ENCODE measurements at regions not wholly inside any gene's neighbourhood (a gene's known extent, or its start where the extent isn't known, plus 50 kb on each side); places are given as distances from the start of the nearest gene placed in this dataset.

DNA sequence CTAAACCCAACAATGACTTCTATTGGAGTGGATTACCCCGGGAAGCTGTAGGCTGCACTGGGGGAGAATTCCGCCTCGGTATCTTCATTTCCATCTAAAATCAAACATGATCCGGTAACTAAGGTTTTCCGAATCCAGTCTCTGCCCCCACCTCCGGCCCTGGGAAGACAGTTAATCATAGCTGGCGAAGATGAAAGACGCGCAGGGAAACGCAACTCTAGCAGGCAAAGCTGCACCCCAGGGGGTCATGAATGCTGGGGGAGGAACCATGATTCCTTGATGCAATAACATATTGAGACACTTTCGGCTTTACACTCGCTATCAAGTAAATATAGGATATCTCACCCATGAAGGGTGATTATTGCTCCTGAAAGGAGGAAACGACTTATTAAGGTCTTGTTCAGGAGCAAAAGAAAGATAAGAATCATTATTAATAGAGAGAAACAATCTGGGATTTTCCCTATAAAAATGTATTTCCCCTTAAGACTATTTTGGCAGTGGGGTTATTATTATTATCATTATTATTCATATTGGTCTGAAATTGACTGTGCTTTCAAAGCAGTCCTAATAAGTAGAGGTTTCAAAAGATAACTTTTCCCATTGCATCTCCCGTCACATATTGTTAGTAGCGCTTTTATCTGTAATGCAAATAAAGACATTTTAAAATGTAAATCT lies 614.9 kb downstream of the VRK1 start:
- Mint-ChIP-seq H3K27me3 (peaks cover 10% of the 10 kb centered on the region), H3K9me3 (no peaks in the 10 kb centered on the region), H3K36me3 (ENCODE audit: low read depth) (no peaks in the 10 kb centered on the region), H3K4me3 (no peak overlapping the region), H3K4me1 (peaks cover 33% of the 10 kb centered on the region), H3K27ac (no peak overlapping the region)
- DNase-seq, result no peak
- intact Hi-C loops (cut with micrococcal nuclease), result no loop called here

DNA sequence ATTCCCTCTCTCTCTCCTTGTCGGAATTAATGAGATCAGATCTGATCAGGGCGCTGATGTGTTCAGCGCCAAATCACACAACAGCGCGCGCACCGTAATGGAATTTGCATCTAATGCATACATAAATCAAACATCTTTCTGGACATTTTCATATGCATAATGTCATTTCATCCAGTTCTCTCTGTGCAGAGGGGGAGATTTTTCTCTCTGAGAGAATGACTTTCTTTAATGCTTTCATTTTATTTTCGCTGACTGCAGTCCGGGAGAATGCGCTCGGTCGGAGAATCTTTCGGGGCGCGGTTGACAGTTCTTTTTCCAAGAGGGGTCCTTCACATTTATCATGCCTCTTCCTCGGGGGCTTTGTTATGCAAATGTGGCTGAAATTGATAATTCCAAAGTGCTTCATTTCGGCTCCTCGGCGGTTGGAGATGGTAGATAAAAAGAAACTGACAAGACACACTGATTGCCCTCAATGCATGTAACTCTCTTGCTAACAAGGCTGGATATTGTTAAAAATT lies 615.9 kb downstream of the VRK1 start:
- no peaks in the 10 kb centered on the region for H3K36me3 Mint-ChIP-seq (ENCODE audit: low read depth)
- no peak overlapping the region for H3K4me3 Mint-ChIP-seq
- no peak for DNase-seq
- no peak overlapping the region for H3K27ac Mint-ChIP-seq
- H3K9me3 Mint-ChIP-seq, result no peaks in the 10 kb centered on the region
- intact Hi-C loops (cut with micrococcal nuclease), result no loop called here
- H3K27me3 Mint-ChIP-seq, result peaks cover 10% of the 10 kb centered on the region
- H3K4me1 Mint-ChIP-seq, result peaks cover 25% of the 10 kb centered on the region

DNA sequence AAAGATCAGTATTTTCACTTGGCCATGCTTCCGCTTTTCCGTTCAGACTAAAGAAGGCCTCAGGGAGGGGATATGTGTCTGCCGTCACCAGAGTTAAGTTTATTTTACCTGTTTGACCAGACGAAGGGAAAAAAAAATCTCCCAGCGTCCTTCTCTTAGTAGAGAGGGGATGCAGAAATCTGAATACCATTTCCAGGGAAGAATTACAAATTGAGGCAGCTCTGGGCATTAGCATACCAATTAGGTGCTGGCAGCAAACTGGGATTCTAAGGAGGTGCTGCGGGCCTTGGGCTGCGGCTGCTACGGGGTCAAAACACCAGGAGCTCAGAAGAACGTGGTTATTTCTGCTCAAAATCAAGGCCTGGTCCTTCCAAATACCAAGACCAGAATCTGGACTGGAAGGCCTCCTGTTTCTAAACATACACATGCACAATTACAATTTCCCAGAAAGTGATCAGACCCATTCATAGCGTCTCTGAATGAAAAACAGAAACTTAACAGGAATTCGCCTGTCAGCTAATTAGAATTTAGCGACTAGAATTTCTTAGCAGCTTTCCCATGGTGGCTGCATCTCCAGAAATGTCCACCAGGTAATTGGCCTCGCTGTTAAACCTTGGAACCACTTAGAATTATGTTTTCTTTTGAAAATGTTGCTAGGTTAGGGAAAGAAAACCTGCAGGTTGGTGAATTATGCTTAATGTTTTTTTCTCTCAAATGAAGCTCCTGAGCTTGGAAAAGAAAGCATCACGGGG lies 617.0 kb downstream of the VRK1 start:
- Mint-ChIP-seq H3K4me3 (no peak overlapping the region), H3K27me3 (peaks cover 10% of the 10 kb centered on the region), H3K27ac (no peak overlapping the region), H3K36me3 (ENCODE audit: low read depth) (no peaks in the 10 kb centered on the region), H3K9me3 (no peaks in the 10 kb centered on the region), H3K4me1 (peaks cover 14% of the 10 kb centered on the region)
- intact Hi-C loops (cut with micrococcal nuclease), result no loop called here
- no peak for DNase-seq

DNA sequence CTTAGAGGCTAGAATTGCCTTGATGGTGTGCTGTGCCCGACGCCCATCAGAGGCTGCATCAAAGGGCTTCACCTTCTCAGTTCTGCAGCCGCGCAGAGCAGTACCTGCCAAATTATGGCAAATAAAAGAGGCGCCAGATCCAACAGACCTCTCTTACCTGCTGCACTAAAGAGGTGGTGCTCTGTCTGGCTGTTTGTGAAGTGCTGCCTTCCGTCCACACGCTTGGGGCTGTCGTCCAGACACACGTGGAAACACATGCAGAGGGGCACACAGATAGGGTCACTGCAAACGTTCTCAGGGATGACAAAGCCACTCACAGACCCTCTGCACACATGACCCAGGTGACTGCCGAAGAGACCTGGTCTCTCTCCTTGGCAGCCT lies 617.5 kb downstream of the VRK1 start:
- Mint-ChIP-seq H3K9me3 (no peaks in the 10 kb centered on the region), H3K27ac (no peak overlapping the region), H3K4me1 (peaks cover 9% of the 10 kb centered on the region), H3K27me3 (peaks cover 10% of the 10 kb centered on the region), H3K36me3 (ENCODE audit: low read depth) (no peaks in the 10 kb centered on the region), H3K4me3 (no peak overlapping the region)
- DNase-seq, result no peak
- intact Hi-C loops (cut with micrococcal nuclease), result no loop called here

DNA sequence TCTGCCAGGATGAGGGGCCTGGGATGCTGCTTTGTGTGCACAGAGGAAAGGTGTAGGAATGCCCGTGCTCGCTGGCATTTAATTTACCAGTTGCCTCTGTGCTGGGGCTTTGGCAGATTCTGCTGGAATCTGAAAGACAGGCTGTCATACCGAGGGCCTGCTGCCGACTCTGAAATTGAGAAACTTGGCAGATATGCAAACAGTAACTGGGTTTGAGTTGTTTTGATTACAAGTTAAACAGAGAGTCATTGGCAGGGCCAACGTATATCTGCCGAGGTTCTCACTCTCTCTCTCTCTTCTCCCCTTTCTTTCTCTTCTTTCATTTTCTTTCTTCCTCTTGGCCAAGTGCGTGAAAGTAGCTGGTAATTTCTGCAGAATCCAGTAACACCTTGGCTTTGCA lies 618.7 kb downstream of the VRK1 start:
- intact Hi-C loops (cut with micrococcal nuclease), result no loop called here
- Mint-ChIP-seq H3K27me3 (peaks cover 12% of the 10 kb centered on the region), H3K9me3 (no peaks in the 10 kb centered on the region), H3K36me3 (ENCODE audit: low read depth) (no peaks in the 10 kb centered on the region), H3K4me1 (peaks cover 6% of the 10 kb centered on the region), H3K4me3 (no peak overlapping the region), H3K27ac (no peak overlapping the region)
- DNase-seq, result no peak

DNA sequence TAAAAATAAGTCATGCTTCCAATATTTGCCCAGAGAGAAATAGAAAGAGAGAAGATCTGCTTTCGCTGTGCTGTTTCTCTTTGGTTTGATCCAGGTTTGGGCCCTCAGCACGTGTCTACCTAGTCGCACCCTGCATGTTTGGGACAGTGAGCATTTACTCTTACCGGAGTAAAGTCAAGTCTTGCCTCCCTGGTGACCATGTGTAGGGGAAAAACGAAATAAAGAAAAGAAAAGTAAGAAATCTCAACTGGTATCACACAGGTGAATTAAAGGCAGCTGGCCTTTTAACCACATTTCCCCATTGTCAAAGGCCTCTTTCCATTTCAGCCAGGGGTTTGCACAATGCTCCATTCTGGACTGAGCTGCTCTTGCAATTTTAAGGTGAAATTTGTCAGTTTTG lies 619.4 kb downstream of the VRK1 start:
- H3K36me3 Mint-ChIP-seq (ENCODE audit: low read depth), result no peaks in the 10 kb centered on the region
- no peak overlapping the region for H3K27ac Mint-ChIP-seq
- no peak overlapping the region for H3K4me3 Mint-ChIP-seq
- DNase-seq, result no peak
- intact Hi-C loops (cut with micrococcal nuclease), result no loop called here
- H3K9me3 Mint-ChIP-seq, result no peaks in the 10 kb centered on the region
- H3K27me3 Mint-ChIP-seq, result peaks cover 12% of the 10 kb centered on the region
- peaks cover 6% of the 10 kb centered on the region for H3K4me1 Mint-ChIP-seq

DNA sequence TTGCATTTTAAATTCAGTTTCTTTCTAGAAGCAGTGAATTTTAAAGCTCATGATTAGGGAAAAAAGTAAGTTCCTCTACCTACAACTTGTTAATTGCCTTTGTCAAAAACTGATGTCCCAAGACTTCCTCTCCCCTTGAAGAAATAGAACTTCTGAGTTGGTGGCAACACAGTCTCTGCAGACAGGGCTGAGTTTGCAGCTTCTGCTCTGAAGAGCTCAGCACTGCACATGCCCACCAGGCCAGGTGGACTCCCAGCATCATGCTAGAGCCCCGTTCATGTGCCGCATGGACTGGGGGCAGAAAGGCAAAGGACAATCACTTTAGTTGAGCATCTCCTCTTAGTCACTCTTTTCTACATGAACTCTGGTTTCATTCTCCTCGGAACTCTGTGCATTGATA lies 620.1 kb downstream of the VRK1 start:
- no peaks in the 10 kb centered on the region for H3K9me3 Mint-ChIP-seq
- H3K27me3 Mint-ChIP-seq, result peaks cover 12% of the 10 kb centered on the region
- H3K4me3 Mint-ChIP-seq, result no peak overlapping the region
- H3K4me1 Mint-ChIP-seq, result peaks cover 6% of the 10 kb centered on the region
- DNase-seq, result no peak
- intact Hi-C loops (cut with micrococcal nuclease), result no loop called here
- H3K36me3 Mint-ChIP-seq (ENCODE audit: low read depth), result no peaks in the 10 kb centered on the region
- H3K27ac Mint-ChIP-seq, result no peak overlapping the region

DNA sequence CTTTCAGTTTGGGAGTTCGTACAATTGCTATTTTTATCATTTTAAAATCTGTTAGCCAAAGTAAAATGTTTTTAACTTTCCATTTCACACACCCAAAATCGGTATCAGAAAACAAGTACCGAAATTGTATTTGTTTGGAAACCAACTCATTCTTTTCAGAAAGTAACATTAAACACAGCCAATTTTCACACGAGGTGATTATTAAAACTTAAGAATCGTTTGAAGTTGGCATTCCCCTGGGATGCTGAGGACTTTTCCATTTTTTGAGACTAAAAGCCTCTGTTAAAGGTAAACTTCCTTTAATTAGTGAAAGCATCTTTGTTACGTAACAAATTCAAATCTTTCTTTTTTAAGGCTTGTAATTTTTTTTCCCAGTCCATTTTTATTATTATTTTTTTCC lies 623.0 kb downstream of the VRK1 start:
- Mint-ChIP-seq H3K27me3 (peaks cover 9% of the 10 kb centered on the region), H3K27ac (no peak overlapping the region), H3K36me3 (ENCODE audit: low read depth) (no peaks in the 10 kb centered on the region), H3K9me3 (no peaks in the 10 kb centered on the region), H3K4me3 (no peak overlapping the region), H3K4me1 (peaks cover 3% of the 10 kb centered on the region)
- intact Hi-C loops (cut with micrococcal nuclease), result no loop called here
- DNase-seq, result no peak

DNA sequence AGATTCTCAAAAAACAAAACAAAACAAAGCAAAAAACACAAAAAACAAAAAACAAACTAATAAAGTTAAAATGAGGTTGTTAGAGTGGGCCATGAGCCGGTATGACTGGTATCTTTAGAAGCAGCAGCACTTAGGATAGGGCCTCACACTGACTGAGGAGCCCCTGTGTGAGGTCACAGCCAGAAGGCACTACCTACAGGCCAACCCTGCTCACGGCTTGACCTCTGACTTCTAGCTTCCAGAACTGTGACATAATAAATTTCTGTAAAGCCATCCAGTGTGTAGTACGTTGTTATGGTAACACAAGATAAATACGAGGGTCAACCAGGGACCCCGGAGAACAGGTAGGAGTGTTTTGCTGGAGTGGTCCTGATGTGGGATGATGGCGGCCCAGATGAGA lies 629.6 kb downstream of the VRK1 start:
- H3K9me3 Mint-ChIP-seq, result peaks cover 25% of the 10 kb centered on the region
- no peak overlapping the region for H3K4me3 Mint-ChIP-seq
- H3K36me3 Mint-ChIP-seq (ENCODE audit: low read depth), result no peaks in the 10 kb centered on the region
- H3K27ac Mint-ChIP-seq, result no peak overlapping the region
- no peaks in the 10 kb centered on the region for H3K4me1 Mint-ChIP-seq
- no peak for DNase-seq
- intact Hi-C loops (cut with micrococcal nuclease), result no loop called here
- peaks cover 7% of the 10 kb centered on the region for H3K27me3 Mint-ChIP-seq

DNA sequence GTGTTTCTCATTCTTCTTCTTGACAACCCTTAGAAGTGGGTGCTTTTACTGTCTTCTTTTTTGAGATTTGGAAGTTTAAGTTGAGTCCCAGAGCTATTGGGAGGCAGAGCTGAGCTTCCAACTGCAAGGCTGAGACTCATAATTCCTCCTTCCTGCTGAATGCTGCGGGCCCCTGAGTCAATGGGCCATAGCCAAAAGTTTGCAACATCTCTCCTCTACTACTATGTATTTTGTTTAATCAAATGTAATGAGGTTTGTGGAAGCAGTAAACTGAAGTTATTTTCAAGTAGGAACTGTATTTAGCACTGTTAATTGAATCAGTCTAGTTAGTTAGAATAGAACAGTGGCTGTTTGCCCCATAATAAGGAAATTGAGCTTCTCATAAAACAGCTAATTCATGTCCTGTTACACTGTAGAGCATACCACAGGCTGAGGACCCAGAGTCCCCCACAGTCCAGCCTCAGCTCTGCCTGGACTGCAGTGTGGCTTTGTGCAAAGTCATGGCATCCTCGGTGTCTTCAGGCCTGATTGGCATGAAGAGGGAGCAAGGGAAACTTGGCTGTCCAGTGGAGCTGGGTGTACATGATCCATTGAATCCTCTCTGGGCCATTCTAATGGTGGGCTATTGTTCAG lies 631.7 kb downstream of the VRK1 start:
- Mint-ChIP-seq H3K4me3 (no peak overlapping the region), H3K36me3 (ENCODE audit: low read depth) (no peaks in the 10 kb centered on the region), H3K9me3 (peaks cover 30% of the 10 kb centered on the region), H3K27me3 (peaks cover 8% of the 10 kb centered on the region), H3K4me1 (no peaks in the 10 kb centered on the region), H3K27ac (no peak overlapping the region)
- intact Hi-C loops (cut with micrococcal nuclease), result no loop called here
- DNase-seq, result no peak

DNA sequence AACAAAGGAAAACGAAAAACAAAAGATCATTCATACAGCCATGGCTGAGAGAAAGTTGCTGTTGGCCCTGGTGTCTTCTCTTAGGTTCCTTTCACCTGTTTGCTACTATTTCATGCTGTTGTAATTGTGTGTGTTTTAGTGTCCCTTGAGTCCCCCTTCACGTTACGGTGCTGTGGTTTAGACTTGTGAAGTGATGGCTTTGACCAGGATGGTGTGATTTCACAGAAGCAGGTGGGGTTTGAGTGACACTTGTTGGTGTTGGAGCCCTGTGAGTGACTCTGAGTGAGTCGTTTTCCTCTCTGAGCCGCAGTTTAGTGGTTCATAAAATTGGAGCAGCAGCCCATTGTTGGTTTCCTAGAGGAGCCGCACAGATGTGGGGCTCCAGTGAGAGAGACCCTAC lies 635.4 kb downstream of the VRK1 start:
- no peaks in the 10 kb centered on the region for H3K4me1 Mint-ChIP-seq
- no peak overlapping the region for H3K4me3 Mint-ChIP-seq
- intact Hi-C loops (cut with micrococcal nuclease), result no loop called here
- no peak for DNase-seq
- no peak overlapping the region for H3K27ac Mint-ChIP-seq
- H3K9me3 Mint-ChIP-seq, result peaks cover 36% of the 10 kb centered on the region
- H3K27me3 Mint-ChIP-seq, result peaks cover 4% of the 10 kb centered on the region
- no peaks in the 10 kb centered on the region for H3K36me3 Mint-ChIP-seq (ENCODE audit: low read depth)

DNA sequence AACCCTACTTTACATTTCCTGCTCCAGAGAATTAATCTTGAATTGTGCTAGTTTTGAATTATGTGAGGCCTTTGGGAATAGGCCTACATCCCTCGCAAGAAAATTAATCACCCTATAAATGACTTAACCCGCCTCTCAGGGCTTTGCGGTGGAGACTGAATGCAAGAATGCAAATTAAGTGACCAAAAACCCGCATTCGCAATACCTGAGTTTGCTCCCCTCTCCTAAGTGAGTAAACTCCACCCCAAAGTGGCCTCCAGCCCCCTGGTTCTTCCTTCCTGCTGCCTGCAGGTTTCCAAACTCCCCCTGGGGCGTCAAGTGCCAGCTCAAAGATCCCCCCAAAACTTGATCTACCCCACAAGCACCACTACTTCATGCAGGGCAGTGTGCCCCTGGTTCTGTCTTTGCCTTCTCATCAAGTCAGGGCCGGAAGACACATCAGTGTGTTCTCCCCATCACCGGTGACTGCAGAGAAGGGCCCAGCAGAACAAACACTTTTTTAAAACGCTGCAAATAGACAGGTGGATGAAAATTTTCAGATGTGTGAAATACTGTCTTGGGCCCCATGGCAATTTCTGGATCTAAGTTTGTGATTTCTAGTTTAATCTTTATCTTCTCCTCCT lies 644.7 kb downstream of the VRK1 start:
- Mint-ChIP-seq H3K4me1 (peaks cover 26% of the 10 kb centered on the region), H3K27me3 (no peaks in the 10 kb centered on the region), H3K9me3 (peaks cover 13% of the 10 kb centered on the region), H3K36me3 (ENCODE audit: low read depth) (no peaks in the 10 kb centered on the region), H3K27ac (peak overlapping the region; percentile 92), H3K4me3 (peak overlapping the region; percentile 40)
- intact Hi-C loops (cut with micrococcal nuclease), result loop anchor here (1.0 to 5.0 kb wide), 4 partner anchors 15 to 135 kb away; no protein-coding TSS in a partner anchor
- DNase-seq, result no peak

DNA sequence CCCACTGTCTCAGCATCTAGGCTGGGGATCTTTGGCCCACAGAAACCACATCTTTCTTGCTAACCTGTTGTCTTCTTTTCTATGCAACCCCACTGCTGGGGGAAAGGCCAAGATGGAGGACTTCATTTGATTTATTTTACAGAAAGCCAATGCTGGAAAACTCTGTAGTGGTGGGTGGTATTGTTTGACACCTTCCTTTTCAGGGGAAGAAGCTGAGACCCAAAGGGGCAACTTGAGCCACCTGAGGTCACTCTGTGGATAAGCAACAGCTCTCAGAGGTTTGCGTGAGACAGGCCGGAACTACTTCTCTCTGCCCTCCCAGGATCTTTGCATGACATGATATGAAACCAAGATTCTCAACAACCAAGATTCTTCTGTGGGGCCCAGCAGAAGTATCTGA lies 645.2 kb downstream of the VRK1 start:
- Mint-ChIP-seq H3K9me3 (peaks cover 9% of the 10 kb centered on the region), H3K36me3 (ENCODE audit: low read depth) (no peaks in the 10 kb centered on the region), H3K27me3 (no peaks in the 10 kb centered on the region), H3K4me1 (peaks cover 26% of the 10 kb centered on the region), H3K4me3 (peak overlapping the region; percentile 40), H3K27ac (peak overlapping the region; percentile 92)
- intact Hi-C loops (cut with micrococcal nuclease), result loop anchor here (1.0 to 5.0 kb wide), 4 partner anchors 15 to 135 kb away; no protein-coding TSS in a partner anchor
- peak; percentile 78 for DNase-seq

DNA sequence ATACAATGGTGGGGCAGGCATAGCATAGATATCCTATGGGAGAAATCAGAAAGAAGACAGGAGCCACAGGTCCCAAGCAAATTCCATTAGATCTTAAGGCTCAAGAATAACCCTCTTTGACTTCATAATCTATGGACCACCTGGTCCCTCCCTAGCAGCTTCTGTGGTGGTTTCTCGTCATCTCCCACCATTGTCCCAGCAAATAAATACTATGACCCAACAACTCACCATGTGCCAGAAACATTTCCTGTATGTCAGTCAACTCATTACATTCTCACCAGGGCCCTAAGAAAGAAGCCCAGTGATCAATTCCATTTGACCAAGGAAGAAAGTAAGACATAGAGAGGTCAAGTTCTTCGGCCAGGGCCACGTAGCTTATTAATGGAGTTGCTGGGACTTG lies 646.2 kb downstream of the VRK1 start:
- DNase-seq, result no peak
- Mint-ChIP-seq H3K27me3 (no peaks in the 10 kb centered on the region), H3K9me3 (no peaks in the 10 kb centered on the region), H3K4me3 (no peak overlapping the region), H3K27ac (peak overlapping the region; percentile 51), H3K4me1 (peaks cover 26% of the 10 kb centered on the region), H3K36me3 (ENCODE audit: low read depth) (no peaks in the 10 kb centered on the region)
- intact Hi-C loops (cut with micrococcal nuclease), result loop anchor here (5.0 kb wide), 1 partner anchor 136 kb away; no protein-coding TSS in a partner anchor

Data from activated CD4-positive, alpha-beta T cell treated with anti-CD3 and anti-CD28 coated beads, Interleukin-2, amount 10 ng/mL, durations not matched to agents 24 days and 14 days (primary cell).